IMR-90 (cell line): ENCODE measurements at regions not wholly inside any gene's neighbourhood (a gene's known extent, or its start where the extent isn't known, plus 50 kb on each side); places are given as distances from the start of the nearest gene placed in this dataset.

ENCODE experiments used
- CEBPB ChIP-seq: IDR thresholded peaks from 2 replicates; pipeline ENCODE4 v1.6.1; 2012; ENCODE audit warnings: low read depth, low read length, improper control_type of control experiment
- CTCF ChIP-seq: conservative IDR thresholded peaks from 2 replicates; pipeline ENCODE4 v1.5.1; 2012; ENCODE audit warnings: mild to moderate bottlenecking, low read depth, low read length, improper control_type of control experiment
- ELK1 ChIP-seq: fragments of 150-350 bp; IDR thresholded peaks from 2 replicates; pipeline ENCODE4 v1.6.1; 2016; ENCODE audit warnings: low read depth, mild to moderate bottlenecking, low read length, moderate library complexity, borderline replicate concordance
- MAFK ChIP-seq: IDR thresholded peaks from 2 replicates; pipeline ENCODE4 v1.6.1; 2012; ENCODE audit warnings: low read depth, low read length, improper control_type of control experiment
- MAZ ChIP-seq: IDR thresholded peaks from 2 replicates; pipeline ENCODE4 v1.6.1; 2012; ENCODE audit warnings: low read depth, mild to moderate bottlenecking, low read length, improper control_type of control experiment, moderate library complexity, borderline replicate concordance
- MXI1 ChIP-seq: IDR thresholded peaks from 2 replicates; pipeline ENCODE4 v1.6.1; 2012; ENCODE audit warnings: low read depth, mild to moderate bottlenecking, low read length, moderate library complexity, borderline replicate concordance
- NFE2L2 ChIP-seq: fragments of 150-350 bp; IDR thresholded peaks from 2 replicates; pipeline ENCODE4 v1.6.1; 2016; ENCODE audit warnings: low read depth, mild to moderate bottlenecking, low read length
- POLR2A ChIP-seq: IDR thresholded peaks from 2 replicates; pipeline ENCODE4 v1.6.1; 2012; ENCODE audit warnings: mild to moderate bottlenecking, low read depth, low read length
- RCOR1 ChIP-seq: IDR thresholded peaks from 2 replicates; pipeline ENCODE4 v1.6.1; 2012; ENCODE audit warnings: mild to moderate bottlenecking, low read length, improper control_type of control experiment; ENCODE audit not compliant: insufficient replicate concordance
- RFX5 ChIP-seq: IDR thresholded peaks from 2 replicates; pipeline ENCODE4 v1.8.0; 2012; ENCODE audit warnings: low read depth, mild to moderate bottlenecking, low read length, moderate library complexity
- SMC3 ChIP-seq: fragments of 150-350 bp; IDR thresholded peaks from 2 replicates; pipeline ENCODE4 v1.6.1; 2016; ENCODE audit warnings: low read depth, mild to moderate bottlenecking, antibody characterized with exemption, low read length, moderate library complexity
- USF2 ChIP-seq: fragments of 150-350 bp; IDR thresholded peaks from 2 replicates; pipeline ENCODE4 v1.6.1; 2017; ENCODE audit warnings: mild to moderate bottlenecking, antibody characterized with exemption, low read length, low read depth

GRCh38 chr3:188975600-188976314 is 196.0 kb upstream of the TPRG1 start:
- TF ChIP-seq CTCF (no peak), USF2 (no peak), SMC3 (no peak), POLR2A (no peak), CEBPB (no peak), MAFK (no peak), NFE2L2 (no peak), MAZ (no peak), RFX5 (no peak), ELK1 (no peak), RCOR1 (no peak), MXI1 (no peak)
